ENCODE measurements at regions not wholly inside any gene's neighbourhood (a gene's known extent, or its start where the extent isn't known, plus 50 kb on each side); places are given as distances from the start of the nearest gene placed in this dataset.

- H3K27me3 ChIP-seq (replicated peaks in 1 of 7) = no peaks in the 10 kb centered on the region
- intact Hi-C loops (cut with DNase I; ENCODE audit: low total_unique reads) = no loop called here
- H3K36me3 ChIP-seq = no peaks in the 10 kb centered on the region
- no peak for DNase-seq
- WGBS, 5 donors = 79 to 88% (median 86%) methylated on average over 7 of the region's 7 CpGs
- TF ChIP-seq CTCF (IDR thresholded peaks at IDR 0.05 in 8 of 11, conservative IDR thresholded peaks at IDR 0.05 in 3 of 11) (no peak), POLR2A (IDR thresholded peaks at IDR 0.05) (no peak), POLR2AphosphoS5 (IDR thresholded peaks at IDR 0.05) (no peak)
- no peak overlapping the region for H3K4me3 ChIP-seq
- no peaks in the 10 kb centered on the region for H3K9me3 ChIP-seq
- H3K27ac ChIP-seq = no peak overlapping the region
- H3K4me1 ChIP-seq = no peaks in the 10 kb centered on the region
Measured at GRCh38 chr13:40016953-40017660, 361.6 kb downstream of the COG6 start.

DNA sequence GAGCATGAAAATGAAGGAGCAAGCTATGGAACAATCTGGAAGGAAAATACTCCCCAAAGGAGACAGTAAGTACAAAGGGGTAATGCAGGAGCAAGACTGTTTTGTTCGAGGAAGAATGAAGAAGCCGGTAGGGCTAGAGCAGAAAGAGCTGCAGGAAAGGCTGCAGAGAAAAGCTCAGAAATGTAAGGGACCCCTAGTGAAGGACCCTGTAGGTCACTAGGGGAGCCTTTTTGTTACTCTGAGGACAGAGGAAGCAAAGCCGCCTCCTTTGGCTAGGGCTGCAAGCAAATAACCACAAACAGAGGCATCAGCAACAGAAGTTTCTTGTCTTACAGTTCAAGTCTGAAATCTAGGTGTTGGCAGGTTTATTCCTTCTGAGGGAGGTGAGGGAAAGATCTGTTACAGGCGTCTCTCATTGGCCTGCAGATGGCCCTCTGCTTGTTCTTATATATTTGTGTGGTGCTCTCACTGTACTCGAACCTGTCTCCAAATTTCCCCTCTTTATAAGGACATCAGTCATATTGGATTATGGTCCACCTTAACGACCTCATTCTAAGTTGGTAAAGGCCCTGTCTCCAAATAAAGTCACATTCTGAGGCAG lies 362.3 kb downstream of the COG6 start:
- Histone ChIP-seq H3K27ac (no peak overlapping the region), H3K36me3 (no peaks in the 10 kb centered on the region), H3K4me3 (no peak overlapping the region), H3K27me3 (replicated peaks in 1 of 7) (no peaks in the 10 kb centered on the region), H3K9me3 (no peaks in the 10 kb centered on the region), H3K4me1 (no peaks in the 10 kb centered on the region)
- 79 to 90% (median 87%) methylated on average over 6 of the region's 6 CpGs for WGBS, 5 donors
- intact Hi-C loops (cut with DNase I; ENCODE audit: low total_unique reads) = no loop called here
- TF ChIP-seq POLR2AphosphoS5 (IDR thresholded peaks at IDR 0.05) (no peak), CTCF (IDR thresholded peaks at IDR 0.05 in 8 of 11, conservative IDR thresholded peaks at IDR 0.05 in 3 of 11) (no peak), POLR2A (IDR thresholded peaks at IDR 0.05) (no peak)
- DNase-seq = no peak

GRCh38 chr13:40023595-40024203 lies 368.2 kb downstream of the COG6 start:
- intact Hi-C loops (cut with DNase I; ENCODE audit: low total_unique reads) = no loop called here
- 92 to 99% (median 96%) methylated on average over 3 of the region's 3 CpGs for WGBS, 5 donors

More at GRCh38 chr13:40023595-40024203, 368.2 kb downstream of the COG6 start:
- DNase-seq = no peak
- Histone ChIP-seq H3K27me3 (replicated peaks in 1 of 7) (no peaks in the 10 kb centered on the region), H3K9me3 (peaks cover 0 to 7% (median 0%) of the 10 kb centered on the region in 8 donors), H3K27ac (no peak overlapping the region), H3K4me1 (peaks cover 0 to 15% (median 5%) of the 10 kb centered on the region in 6 donors), H3K4me3 (no peak overlapping the region), H3K36me3 (no peaks in the 10 kb centered on the region)
- TF ChIP-seq CTCF (IDR thresholded peaks at IDR 0.05 in 8 of 11, conservative IDR thresholded peaks at IDR 0.05 in 3 of 11) (no peak), POLR2AphosphoS5 (IDR thresholded peaks at IDR 0.05) (no peak), POLR2A (IDR thresholded peaks at IDR 0.05) (no peak)
